ENCODE measurements at regions not wholly inside any gene's neighbourhood (a gene's known extent, or its start where the extent isn't known, plus 50 kb on each side); places are given as distances from the start of the nearest gene placed in this dataset.

GRCh38 chr14:81818271-81818670, 284.6 kb upstream of the SEL1L start:
- TF ChIP-seq CTCF (IDR thresholded peaks at IDR 0.05) (no peak), POLR2A (IDR thresholded peaks at IDR 0.05) (no peak), POLR2AphosphoS5 (IDR thresholded peaks at IDR 0.05) (no peak)

Measured in sigmoid colon (tissue), 4 donors.